Chondrocyte (in vitro differentiated cells): ENCODE measurements at regions not wholly inside any gene's neighbourhood (a gene's known extent, or its start where the extent isn't known, plus 50 kb on each side); places are given as distances from the start of the nearest gene placed in this dataset.

Experiments
- DNase-seq: peaks from one replicate; pipeline ENCODE4 v3.0.0; 2021; ENCODE audit warnings: mixed read lengths, low spot score
- H3K27ac Mint-ChIP-seq: one replicate; pipeline ENCODE4 v1.8.0; 2021; ENCODE audit warnings: mild to moderate bottlenecking, moderate library complexity, mixed read lengths; ENCODE audit not compliant: unreplicated experiment
- H3K27me3 Mint-ChIP-seq: 2 replicates; pipeline ENCODE4 v1.8.0; 2021; ENCODE audit warnings: low read depth, mixed read lengths
- H3K36me3 Mint-ChIP-seq: 2 replicates; pipeline ENCODE4 v1.8.0; 2021; ENCODE audit warnings: low read depth, mixed read lengths
- H3K4me1 Mint-ChIP-seq: 2 replicates; pipeline ENCODE4 v1.8.0; 2021; ENCODE audit warnings: low read depth, mild to moderate bottlenecking, mixed read lengths
- H3K4me3 Mint-ChIP-seq: one replicate; pipeline ENCODE4 v1.8.0; 2021; ENCODE audit warnings: mild to moderate bottlenecking, moderate library complexity, mixed read lengths; ENCODE audit not compliant: unreplicated experiment
- H3K9me3 Mint-ChIP-seq: 2 replicates; pipeline ENCODE4 v1.8.0; 2021; ENCODE audit warnings: low read depth, mixed read lengths
- TF ChIP-seq, protein P1 (sequence below): fragments of 200-600 bp; sonication (generic); IDR thresholded peaks from 2 replicates; pipeline ENCODE4 v1.5.0; 2021; ENCODE audit warnings: antibody characterized with exemption, mild to moderate bottlenecking, moderate library complexity

DNA sequence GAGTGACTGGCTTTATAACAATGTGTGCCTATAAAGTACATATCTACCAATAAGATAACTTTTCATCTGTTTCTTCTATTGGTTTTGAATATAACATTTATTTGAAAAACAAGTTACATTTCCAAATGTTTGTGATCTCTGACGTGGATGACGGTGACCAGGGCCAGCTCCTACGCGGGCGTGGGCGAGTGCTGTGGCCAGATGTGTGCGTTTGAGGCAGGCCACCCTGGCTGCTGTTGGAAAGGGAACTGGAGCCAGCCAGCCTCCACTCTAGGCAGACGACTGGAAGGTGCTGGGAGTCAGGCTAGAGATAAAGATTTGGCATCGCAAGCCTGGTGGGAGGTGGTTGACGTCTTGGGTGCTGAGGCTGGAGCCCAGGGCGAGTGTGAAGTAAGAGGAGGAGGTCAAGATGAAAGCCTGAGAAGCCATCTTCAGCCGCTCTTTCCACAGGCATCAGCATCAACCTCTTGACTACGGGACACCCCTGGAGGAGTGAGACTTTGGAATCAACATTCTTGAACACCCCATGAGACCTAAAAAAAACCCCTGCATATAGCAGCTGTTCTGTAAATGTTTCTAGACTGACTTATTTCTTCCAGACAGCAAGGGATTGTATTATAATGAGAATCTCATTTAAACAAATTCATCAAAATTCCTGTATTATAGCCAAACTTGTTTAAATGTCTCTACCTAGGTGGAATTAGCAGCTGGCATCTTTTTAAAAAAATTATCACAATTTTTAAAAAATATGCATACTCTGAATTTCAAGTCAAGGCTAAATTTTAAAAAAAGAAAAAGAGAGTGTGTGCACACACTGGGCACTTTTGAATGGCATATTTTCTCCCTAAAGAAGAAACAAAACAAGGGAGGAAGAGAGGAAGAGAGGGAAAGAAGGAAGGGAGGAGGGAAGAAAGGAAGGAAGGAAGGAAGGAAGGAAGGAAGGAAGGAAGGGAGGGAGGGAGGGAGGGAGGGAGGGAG, 112.5 kb upstream of the SLC44A3 start:
- no peak overlapping the region for H3K4me3 Mint-ChIP-seq
- no peaks in the 10 kb centered on the region for H3K27me3 Mint-ChIP-seq
- TF ChIP-seq, protein P1, sequence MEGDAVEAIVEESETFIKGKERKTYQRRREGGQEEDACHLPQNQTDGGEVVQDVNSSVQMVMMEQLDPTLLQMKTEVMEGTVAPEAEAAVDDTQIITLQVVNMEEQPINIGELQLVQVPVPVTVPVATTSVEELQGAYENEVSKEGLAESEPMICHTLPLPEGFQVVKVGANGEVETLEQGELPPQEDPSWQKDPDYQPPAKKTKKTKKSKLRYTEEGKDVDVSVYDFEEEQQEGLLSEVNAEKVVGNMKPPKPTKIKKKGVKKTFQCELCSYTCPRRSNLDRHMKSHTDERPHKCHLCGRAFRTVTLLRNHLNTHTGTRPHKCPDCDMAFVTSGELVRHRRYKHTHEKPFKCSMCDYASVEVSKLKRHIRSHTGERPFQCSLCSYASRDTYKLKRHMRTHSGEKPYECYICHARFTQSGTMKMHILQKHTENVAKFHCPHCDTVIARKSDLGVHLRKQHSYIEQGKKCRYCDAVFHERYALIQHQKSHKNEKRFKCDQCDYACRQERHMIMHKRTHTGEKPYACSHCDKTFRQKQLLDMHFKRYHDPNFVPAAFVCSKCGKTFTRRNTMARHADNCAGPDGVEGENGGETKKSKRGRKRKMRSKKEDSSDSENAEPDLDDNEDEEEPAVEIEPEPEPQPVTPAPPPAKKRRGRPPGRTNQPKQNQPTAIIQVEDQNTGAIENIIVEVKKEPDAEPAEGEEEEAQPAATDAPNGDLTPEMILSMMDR, result no peak
- H3K27ac Mint-ChIP-seq, result no peak overlapping the region
- H3K9me3 Mint-ChIP-seq, result no peaks in the 10 kb centered on the region
- DNase-seq, result no peak
- H3K36me3 Mint-ChIP-seq, result peaks cover 3% of the 10 kb centered on the region
- H3K4me1 Mint-ChIP-seq, result peaks cover 38% of the 10 kb centered on the region

DNA sequence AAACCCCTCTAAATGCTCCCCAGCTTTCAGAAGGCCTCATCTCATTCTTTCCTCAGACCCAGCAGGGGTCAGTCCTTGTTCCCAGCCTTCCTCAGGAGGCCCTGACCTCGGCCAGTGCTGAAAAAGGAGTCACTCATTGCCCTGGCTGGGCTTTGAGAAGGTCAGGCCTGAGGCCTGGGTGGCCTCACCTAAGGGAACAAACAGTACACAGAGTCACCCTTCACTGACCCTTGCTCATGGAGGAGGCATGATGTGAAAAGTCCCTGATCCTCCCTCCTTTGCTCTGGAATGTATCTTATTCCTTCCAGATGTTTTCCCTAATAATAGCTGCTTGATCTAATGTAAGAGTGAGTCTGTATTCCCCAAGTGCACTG, 117.7 kb upstream of the SLC44A3 start:
- no peak for DNase-seq
- TF ChIP-seq, protein P1, result no peak
- Mint-ChIP-seq H3K4me1 (peaks cover 39% of the 10 kb centered on the region), H3K27me3 (no peaks in the 10 kb centered on the region), H3K4me3 (no peak overlapping the region), H3K36me3 (no peaks in the 10 kb centered on the region), H3K27ac (no peak overlapping the region), H3K9me3 (no peaks in the 10 kb centered on the region)

DNA sequence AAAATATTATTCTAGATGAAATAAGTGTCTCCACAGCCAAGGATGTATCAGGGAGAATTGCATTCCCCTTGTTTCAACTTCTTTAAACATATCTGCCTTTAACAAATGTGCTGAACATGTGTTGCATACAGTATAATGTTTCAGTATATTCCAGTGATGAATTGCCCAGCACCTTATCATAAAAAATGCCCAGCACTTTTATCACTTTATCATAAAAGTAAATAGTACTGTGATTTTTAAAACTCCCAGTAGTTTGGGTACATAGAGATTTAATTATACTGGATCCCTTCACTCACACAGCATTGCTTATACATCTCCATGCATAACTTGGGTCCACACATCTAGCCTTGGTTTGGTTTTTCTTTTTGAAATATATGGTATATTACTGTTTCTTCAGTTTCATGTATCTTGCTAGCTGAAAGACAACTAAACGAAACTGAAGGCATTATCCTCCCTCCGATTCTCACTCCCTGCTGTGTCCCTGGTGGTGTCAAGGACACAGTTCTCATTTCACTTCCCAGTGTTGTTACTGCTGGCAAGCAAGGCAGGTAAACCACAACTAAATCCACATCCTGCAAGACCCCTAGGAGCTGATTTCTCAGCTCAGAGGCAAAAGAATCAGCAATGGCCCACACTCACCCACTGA, 118.2 kb upstream of the SLC44A3 start:
- no peaks in the 10 kb centered on the region for H3K27me3 Mint-ChIP-seq

DNA sequence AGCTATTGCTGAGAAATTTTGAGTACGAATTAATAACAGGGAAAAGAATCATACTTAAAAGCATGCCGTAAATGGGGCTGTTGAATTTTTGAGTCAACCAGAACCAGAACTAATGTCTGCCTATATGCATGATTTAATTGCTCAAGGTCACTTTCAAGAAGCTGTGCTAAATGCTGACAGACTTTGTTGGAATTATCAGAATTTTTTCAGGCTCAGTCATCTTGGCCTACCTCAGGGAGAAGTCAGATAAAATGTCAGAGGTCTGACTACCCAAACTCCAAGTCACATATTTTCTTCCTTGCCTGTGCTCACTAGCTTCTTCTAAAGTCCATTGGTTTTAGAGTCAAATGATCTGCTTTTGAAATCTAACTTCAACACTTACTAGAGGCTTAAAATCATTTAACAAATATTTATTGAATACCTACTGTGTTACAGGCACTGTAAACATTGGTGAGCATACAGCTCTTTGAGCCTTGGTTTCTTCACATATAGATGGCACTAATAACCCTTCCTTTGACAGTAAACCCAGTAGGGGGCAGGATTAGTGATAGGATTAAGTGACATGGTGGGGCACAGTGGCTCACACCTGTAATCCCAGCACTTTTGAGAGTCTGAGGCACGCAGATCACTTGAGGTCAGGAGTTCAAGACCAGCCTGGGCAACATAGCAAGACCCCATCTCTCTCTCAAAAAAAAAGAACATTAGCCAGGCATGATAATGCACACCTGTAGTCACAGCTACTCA, 121.2 kb upstream of the SLC44A3 start:
- no peak for DNase-seq
- H3K4me1 Mint-ChIP-seq, result peaks cover 22% of the 10 kb centered on the region
- H3K4me3 Mint-ChIP-seq, result no peak overlapping the region
- no peaks in the 10 kb centered on the region for H3K36me3 Mint-ChIP-seq
- H3K9me3 Mint-ChIP-seq, result no peaks in the 10 kb centered on the region
- TF ChIP-seq, protein P1, result peak; percentile 11
- H3K27me3 Mint-ChIP-seq, result no peaks in the 10 kb centered on the region
- H3K27ac Mint-ChIP-seq, result peak overlapping the region; percentile 1

More for the DNA sequence above, 118.2 kb upstream of the SLC44A3 start:
- Mint-ChIP-seq H3K4me3 (no peak overlapping the region), H3K9me3 (no peaks in the 10 kb centered on the region), H3K4me1 (peaks cover 36% of the 10 kb centered on the region), H3K36me3 (no peaks in the 10 kb centered on the region), H3K27ac (no peak overlapping the region)
- DNase-seq, result no peak
- TF ChIP-seq, protein P1, result no peak

DNA sequence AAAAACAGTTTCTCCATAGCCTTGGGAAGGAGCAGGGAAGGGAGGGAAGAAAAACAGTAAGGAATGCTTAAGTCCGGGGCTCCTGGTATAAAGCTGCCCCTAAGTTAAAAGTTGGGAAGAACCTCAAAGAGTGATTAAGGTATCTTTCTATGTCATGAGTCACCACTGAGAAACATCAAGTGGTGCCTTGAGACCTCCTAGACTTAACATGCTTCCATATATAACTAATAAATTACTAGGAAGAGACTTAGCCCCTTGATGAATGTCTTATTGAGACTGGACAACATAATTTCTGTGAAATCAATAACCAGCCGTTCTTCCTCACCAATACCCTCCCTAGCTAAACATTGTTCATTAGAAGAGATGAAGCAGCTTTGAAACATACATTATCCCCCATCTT, 121.8 kb upstream of the SLC44A3 start:
- Mint-ChIP-seq H3K4me1 (peaks cover 22% of the 10 kb centered on the region), H3K9me3 (no peaks in the 10 kb centered on the region), H3K4me3 (no peak overlapping the region), H3K27me3 (no peaks in the 10 kb centered on the region), H3K27ac (peak overlapping the region; percentile 1), H3K36me3 (no peaks in the 10 kb centered on the region)
- TF ChIP-seq, protein P1, result no peak
- DNase-seq, result no peak
